WTC11 (cell line): ENCODE measurements at regions not wholly inside any gene's neighbourhood (a gene's known extent, or its start where the extent isn't known, plus 50 kb on each side); places are given as distances from the start of the nearest gene placed in this dataset.

Experiments
- ATAC-seq: fragments of 200-7000 bp; cut with Tn5 transposase; 2 replicates; pipeline ENCODE4 v1.10.0; 2021; ENCODE audit warnings: mild to moderate bottlenecking, moderate library complexity
- CTCF ChIA-PET: fragments of 300-600 bp; sonication (Branson Sonifier 250); formaldehyde crosslinking; loops from one replicate; lab custom pipeline; 2021; ENCODE audit warnings: antibody characterized with exemption; lab: Charles Lee
- POLR2A ChIA-PET: fragments of 350-600 bp; sonication (Branson Sonifier 250); formaldehyde crosslinking; loops from one replicate; lab custom pipeline; 2021; ENCODE audit warnings: antibody characterized with exemption; lab: Charles Lee
- DNase-seq: peaks from one replicate; pipeline ENCODE4 v3.0.0; 2021; ENCODE audit warnings: low spot score
- H3K27ac Mint-ChIP-seq: 2 replicates; pipeline ENCODE4 v1.8.0; 2021; ENCODE audit warnings: mixed read lengths
- H3K27me3 Mint-ChIP-seq: 2 replicates; pipeline ENCODE4 v1.8.0; 2021; ENCODE audit warnings: low read depth, mild to moderate bottlenecking, moderate library complexity, mixed read lengths
- H3K36me3 Mint-ChIP-seq: 2 replicates; pipeline ENCODE4 v1.8.0; 2021; ENCODE audit warnings: mixed read lengths
- H3K4me1 Mint-ChIP-seq: 2 replicates; pipeline ENCODE4 v1.8.0; 2022; ENCODE audit warnings: mixed read lengths
- H3K4me3 Mint-ChIP-seq: 2 replicates; pipeline ENCODE4 v1.8.0; 2021; ENCODE audit warnings: mild to moderate bottlenecking, moderate library complexity, mixed read lengths
- H3K9me3 Mint-ChIP-seq: 2 replicates; pipeline ENCODE4 v1.8.0; 2021; ENCODE audit warnings: mixed read lengths
- CBFB ChIP-seq: sonication (generic); formaldehyde crosslinking; IDR thresholded peaks from 2 replicates; pipeline ENCODE4 v1.8.1; 2022; ENCODE audit warnings: mild to moderate bottlenecking, low read depth, missing genetic modification reagents
- GRHL2 ChIP-seq: fragments of 250-450 bp; sonication (Bioruptor Pico); IDR thresholded peaks from 2 replicates; pipeline ENCODE4 v1.8.0; 2022; ENCODE audit warnings: mild to moderate bottlenecking, moderate library complexity; ENCODE audit not compliant: insufficient replicate concordance, severe bottlenecking
- JAZF1 ChIP-seq: fragments of 250-450 bp; sonication (Bioruptor Pico); IDR thresholded peaks from 2 replicates; pipeline ENCODE4 v1.9.0; 2021; ENCODE audit warnings: moderate library complexity, mild to moderate bottlenecking, inconsistent platforms
- NFATC4 ChIP-seq: fragments of 250-450 bp; sonication (Bioruptor Pico); IDR thresholded peaks from 2 replicates; pipeline ENCODE4 v1.9.0; 2021; ENCODE audit warnings: mild to moderate bottlenecking
- OVOL2 ChIP-seq: fragments of 250-450 bp; sonication (Bioruptor Pico); IDR thresholded peaks from 2 replicates; pipeline ENCODE4 v1.9.0; 2021; ENCODE audit warnings: mild to moderate bottlenecking, borderline replicate concordance
- PRRX2 ChIP-seq: fragments of 250-450 bp; sonication (Bioruptor Pico); IDR thresholded peaks from 2 replicates; pipeline ENCODE4 v1.8.0; 2021; ENCODE audit warnings: mild to moderate bottlenecking
- RELA ChIP-seq: sonication (generic); formaldehyde crosslinking; IDR thresholded peaks from 2 replicates; pipeline ENCODE4 v1.8.1; 2022; ENCODE audit warnings: missing genetic modification reagents, mild to moderate bottlenecking, borderline replicate concordance
- RORB ChIP-seq: fragments of 250-450 bp; sonication (Bioruptor Pico); IDR thresholded peaks from 2 replicates; pipeline ENCODE4 v1.9.0; 2021; ENCODE audit warnings: mild to moderate bottlenecking
- TEAD1 ChIP-seq: sonication (generic); formaldehyde crosslinking; IDR thresholded peaks from 2 replicates; pipeline ENCODE4 v1.8.0; 2022; ENCODE audit warnings: mild to moderate bottlenecking, missing genetic modification reagents
- TEAD4 ChIP-seq: sonication (generic); formaldehyde crosslinking; IDR thresholded peaks from 2 replicates; pipeline ENCODE4 v1.8.0; 2022; ENCODE audit warnings: mild to moderate bottlenecking, missing genetic modification reagents
- ZNF219 ChIP-seq: sonication (generic); formaldehyde crosslinking; IDR thresholded peaks from 2 replicates; pipeline ENCODE4 v1.8.0; 2023; ENCODE audit warnings: missing genetic modification reagents, mild to moderate bottlenecking, borderline replicate concordance
- ZNF232 ChIP-seq: sonication (generic); formaldehyde crosslinking; IDR thresholded peaks from 2 replicates; pipeline ENCODE4 v1.8.0; 2022; ENCODE audit warnings: mild to moderate bottlenecking, missing genetic modification reagents
- TF ChIP-seq, protein P1 (sequence below): sonication (generic); formaldehyde crosslinking; IDR thresholded peaks from 2 replicates; pipeline ENCODE4 v1.8.1; 2022; ENCODE audit warnings: missing genetic modification reagents, borderline replicate concordance
- TF ChIP-seq, protein P2 (sequence below): sonication (generic); formaldehyde crosslinking; IDR thresholded peaks from 2 replicates; pipeline ENCODE4 v1.8.0; 2022; ENCODE audit warnings: mild to moderate bottlenecking, missing genetic modification reagents
- TF ChIP-seq, protein P3 (sequence below): sonication (generic); formaldehyde crosslinking; IDR thresholded peaks from 2 replicates; pipeline ENCODE4 v1.8.0; 2022; ENCODE audit warnings: mild to moderate bottlenecking, missing genetic modification reagents
- TF ChIP-seq, protein P4 (sequence below): fragments of 200-600 bp; IDR thresholded peaks from 2 replicates; pipeline ENCODE4 v1.8.0; 2022; ENCODE audit warnings: antibody characterized with exemption
- TF ChIP-seq, protein P5 (sequence below): sonication (generic); formaldehyde crosslinking; IDR thresholded peaks from 2 replicates; pipeline ENCODE4 v1.8.0; 2022; ENCODE audit warnings: missing genetic modification reagents
- TF ChIP-seq, protein P6 (sequence below): fragments of 250-450 bp; sonication (Bioruptor Pico); conservative IDR thresholded peaks from 2 replicates; pipeline ENCODE4 v1.9.0; 2021; ENCODE audit warnings: mild to moderate bottlenecking
- TF ChIP-seq, protein P7 (sequence below): sonication (generic); formaldehyde crosslinking; IDR thresholded peaks from 2 replicates; pipeline ENCODE4 v1.8.1; 2022; ENCODE audit warnings: low read depth, mild to moderate bottlenecking, moderate library complexity, missing genetic modification reagents, borderline replicate concordance
- TF ChIP-seq, protein P8 (sequence below): fragments of 250-450 bp; sonication (Bioruptor Pico); IDR thresholded peaks from 2 replicates; pipeline ENCODE4 v1.9.0; 2021; ENCODE audit warnings: moderate library complexity, mild to moderate bottlenecking, inconsistent platforms, borderline replicate concordance
- TF ChIP-seq, protein P9 (sequence below): sonication (generic); formaldehyde crosslinking; IDR thresholded peaks from 2 replicates; pipeline ENCODE4 v1.8.1; 2022; ENCODE audit warnings: mild to moderate bottlenecking, moderate library complexity, missing genetic modification reagents

DNA sequence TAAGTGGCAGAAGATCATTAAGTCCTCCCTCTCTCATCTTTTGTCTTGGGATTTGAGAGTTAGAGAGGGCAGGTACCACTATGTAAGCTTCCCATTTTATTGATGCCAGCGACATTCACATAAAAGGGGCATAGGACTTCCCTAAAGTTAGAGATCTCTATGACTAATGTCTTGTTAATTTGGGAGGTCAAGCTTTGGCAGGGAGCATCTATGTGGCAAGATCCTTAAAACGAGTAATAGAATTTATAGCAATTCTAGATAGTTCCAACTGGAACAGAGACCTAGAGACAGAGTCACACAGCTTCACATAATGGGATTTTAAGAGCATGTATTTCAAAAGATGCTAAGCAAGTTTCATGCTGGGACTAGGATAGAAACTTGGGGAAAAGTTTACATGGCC lies 308.0 kb downstream of the MAP2K6 start (continued):
- TF ChIP-seq JAZF1 (CRISPR knock-in tag) (no peak), ZNF232 (CRISPR knock-in tag) (no peak), RORB (no peak)

DNA sequence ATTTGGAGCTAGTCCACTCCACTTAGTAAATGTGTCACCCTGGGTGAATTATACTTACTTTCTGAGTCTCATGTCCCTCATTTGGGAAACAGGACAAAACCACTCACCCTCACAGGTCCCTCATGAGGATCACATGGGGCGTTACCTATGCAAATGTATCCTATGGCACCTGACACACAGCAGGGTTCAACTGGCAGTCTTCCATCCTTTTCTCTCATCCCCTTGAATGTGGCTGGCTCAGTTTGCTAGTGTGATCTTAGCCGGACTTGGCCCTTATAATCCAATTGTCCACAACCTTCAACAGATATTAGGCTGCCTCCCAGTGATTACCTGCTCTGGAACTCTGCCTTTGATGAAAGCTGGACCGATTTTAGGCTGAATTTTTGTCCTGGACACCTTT lies 308.8 kb downstream of the MAP2K6 start:
- CTCF ChIA-PET: interaction anchor here (1.0 to 3.0 kb wide), 6 partner anchors 9 to 421 kb away, joined by 3 to 16 read pairs (median 6); no protein-coding TSS in a partner anchor
- no peaks in the 10 kb centered on the region for H3K9me3 Mint-ChIP-seq
- POLR2A ChIA-PET: no interaction called here
- no peak overlapping the region for H3K4me3 Mint-ChIP-seq
- no peak overlapping the region for H3K27ac Mint-ChIP-seq
- ATAC-seq: no peak; the same call in 1 of the 2 replicates
- no peaks in the 10 kb centered on the region for H3K36me3 Mint-ChIP-seq
- DNase-seq: no peak
- H3K4me1 Mint-ChIP-seq: peaks cover 4% of the 10 kb centered on the region
- TF ChIP-seq PRRX2 (CRISPR knock-in tag) (no peak), ZNF219 (CRISPR knock-in tag) (no peak), CBFB (CRISPR knock-in tag) (no peak), GRHL2 (no peak), NFATC4 (CRISPR knock-in tag) (no peak), RELA (CRISPR knock-in tag) (no peak), TEAD1 (CRISPR knock-in tag) (no peak), TEAD4 (CRISPR knock-in tag) (no peak), OVOL2 (CRISPR knock-in tag) (no peak), JAZF1 (CRISPR knock-in tag) (no peak)
- TF ChIP-seq, protein P1, sequence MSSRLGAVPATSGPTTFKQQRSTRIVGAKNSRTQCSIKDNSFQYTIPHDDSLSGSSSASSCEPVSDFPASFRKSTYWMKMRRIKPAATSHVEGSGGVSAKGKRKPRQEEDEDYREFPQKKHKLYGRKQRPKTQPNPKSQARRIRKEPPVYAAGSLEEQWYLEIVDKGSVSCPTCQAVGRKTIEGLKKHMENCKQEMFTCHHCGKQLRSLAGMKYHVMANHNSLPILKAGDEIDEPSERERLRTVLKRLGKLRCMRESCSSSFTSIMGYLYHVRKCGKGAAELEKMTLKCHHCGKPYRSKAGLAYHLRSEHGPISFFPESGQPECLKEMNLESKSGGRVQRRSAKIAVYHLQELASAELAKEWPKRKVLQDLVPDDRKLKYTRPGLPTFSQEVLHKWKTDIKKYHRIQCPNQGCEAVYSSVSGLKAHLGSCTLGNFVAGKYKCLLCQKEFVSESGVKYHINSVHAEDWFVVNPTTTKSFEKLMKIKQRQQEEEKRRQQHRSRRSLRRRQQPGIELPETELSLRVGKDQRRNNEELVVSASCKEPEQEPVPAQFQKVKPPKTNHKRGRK (CRISPR knock-in tag): no peak
- TF ChIP-seq, protein P2, sequence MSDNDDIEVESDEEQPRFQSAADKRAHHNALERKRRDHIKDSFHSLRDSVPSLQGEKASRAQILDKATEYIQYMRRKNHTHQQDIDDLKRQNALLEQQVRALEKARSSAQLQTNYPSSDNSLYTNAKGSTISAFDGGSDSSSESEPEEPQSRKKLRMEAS: no peak
- TF ChIP-seq, protein P3, sequence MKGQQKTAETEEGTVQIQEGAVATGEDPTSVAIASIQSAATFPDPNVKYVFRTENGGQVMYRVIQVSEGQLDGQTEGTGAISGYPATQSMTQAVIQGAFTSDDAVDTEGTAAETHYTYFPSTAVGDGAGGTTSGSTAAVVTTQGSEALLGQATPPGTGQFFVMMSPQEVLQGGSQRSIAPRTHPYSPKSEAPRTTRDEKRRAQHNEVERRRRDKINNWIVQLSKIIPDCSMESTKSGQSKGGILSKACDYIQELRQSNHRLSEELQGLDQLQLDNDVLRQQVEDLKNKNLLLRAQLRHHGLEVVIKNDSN (CRISPR knock-in tag): no peak
- TF ChIP-seq, protein P4, sequence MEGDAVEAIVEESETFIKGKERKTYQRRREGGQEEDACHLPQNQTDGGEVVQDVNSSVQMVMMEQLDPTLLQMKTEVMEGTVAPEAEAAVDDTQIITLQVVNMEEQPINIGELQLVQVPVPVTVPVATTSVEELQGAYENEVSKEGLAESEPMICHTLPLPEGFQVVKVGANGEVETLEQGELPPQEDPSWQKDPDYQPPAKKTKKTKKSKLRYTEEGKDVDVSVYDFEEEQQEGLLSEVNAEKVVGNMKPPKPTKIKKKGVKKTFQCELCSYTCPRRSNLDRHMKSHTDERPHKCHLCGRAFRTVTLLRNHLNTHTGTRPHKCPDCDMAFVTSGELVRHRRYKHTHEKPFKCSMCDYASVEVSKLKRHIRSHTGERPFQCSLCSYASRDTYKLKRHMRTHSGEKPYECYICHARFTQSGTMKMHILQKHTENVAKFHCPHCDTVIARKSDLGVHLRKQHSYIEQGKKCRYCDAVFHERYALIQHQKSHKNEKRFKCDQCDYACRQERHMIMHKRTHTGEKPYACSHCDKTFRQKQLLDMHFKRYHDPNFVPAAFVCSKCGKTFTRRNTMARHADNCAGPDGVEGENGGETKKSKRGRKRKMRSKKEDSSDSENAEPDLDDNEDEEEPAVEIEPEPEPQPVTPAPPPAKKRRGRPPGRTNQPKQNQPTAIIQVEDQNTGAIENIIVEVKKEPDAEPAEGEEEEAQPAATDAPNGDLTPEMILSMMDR: no peak
- TF ChIP-seq, protein P5, sequence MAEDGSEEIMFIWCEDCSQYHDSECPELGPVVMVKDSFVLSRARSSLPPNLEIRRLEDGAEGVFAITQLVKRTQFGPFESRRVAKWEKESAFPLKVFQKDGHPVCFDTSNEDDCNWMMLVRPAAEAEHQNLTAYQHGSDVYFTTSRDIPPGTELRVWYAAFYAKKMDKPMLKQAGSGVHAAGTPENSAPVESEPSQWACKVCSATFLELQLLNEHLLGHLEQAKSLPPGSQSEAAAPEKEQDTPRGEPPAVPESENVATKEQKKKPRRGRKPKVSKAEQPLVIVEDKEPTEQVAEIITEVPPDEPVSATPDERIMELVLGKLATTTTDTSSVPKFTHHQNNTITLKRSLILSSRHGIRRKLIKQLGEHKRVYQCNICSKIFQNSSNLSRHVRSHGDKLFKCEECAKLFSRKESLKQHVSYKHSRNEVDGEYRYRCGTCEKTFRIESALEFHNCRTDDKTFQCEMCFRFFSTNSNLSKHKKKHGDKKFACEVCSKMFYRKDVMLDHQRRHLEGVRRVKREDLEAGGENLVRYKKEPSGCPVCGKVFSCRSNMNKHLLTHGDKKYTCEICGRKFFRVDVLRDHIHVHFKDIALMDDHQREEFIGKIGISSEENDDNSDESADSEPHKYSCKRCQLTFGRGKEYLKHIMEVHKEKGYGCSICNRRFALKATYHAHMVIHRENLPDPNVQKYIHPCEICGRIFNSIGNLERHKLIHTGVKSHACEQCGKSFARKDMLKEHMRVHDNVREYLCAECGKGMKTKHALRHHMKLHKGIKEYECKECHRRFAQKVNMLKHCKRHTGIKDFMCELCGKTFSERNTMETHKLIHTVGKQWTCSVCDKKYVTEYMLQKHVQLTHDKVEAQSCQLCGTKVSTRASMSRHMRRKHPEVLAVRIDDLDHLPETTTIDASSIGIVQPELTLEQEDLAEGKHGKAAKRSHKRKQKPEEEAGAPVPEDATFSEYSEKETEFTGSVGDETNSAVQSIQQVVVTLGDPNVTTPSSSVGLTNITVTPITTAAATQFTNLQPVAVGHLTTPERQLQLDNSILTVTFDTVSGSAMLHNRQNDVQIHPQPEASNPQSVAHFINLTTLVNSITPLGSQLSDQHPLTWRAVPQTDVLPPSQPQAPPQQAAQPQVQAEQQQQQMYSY (CRISPR knock-in tag): no peak
- TF ChIP-seq, protein P6, sequence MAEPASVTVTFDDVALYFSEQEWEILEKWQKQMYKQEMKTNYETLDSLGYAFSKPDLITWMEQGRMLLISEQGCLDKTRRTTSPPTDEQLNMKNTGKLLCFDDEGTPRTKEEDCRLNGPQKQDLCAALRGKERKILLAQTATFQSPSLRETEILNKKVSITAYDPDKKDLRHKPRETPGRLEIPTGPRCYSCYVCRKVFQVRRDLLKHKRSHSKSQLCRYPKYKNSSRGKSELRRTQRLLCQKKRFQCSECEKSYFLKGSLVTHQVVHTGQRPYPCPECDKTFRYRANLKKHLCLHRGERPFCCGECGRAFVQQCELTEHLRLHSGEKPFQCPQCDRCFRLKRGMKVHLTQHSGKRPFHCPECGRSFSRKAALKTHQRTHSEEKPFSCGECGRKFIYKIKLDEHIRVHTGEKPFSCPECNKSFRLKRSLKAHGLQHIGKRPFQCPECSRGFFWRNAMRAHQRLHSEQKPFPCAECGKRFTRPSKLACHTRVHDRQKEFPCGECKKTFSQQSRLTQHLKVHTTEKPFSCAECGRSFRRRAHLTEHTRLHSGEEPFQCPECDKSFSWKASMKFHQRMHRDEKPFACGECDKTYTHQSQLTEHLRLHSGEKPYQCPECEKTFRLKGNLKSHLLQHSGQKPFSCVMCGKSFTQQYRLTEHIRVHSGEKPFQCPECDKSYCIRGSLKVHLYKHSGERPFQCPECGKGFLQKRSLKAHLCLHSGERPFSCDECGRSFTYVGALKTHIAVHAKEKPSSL (CRISPR knock-in tag): no peak
- TF ChIP-seq, protein P7, sequence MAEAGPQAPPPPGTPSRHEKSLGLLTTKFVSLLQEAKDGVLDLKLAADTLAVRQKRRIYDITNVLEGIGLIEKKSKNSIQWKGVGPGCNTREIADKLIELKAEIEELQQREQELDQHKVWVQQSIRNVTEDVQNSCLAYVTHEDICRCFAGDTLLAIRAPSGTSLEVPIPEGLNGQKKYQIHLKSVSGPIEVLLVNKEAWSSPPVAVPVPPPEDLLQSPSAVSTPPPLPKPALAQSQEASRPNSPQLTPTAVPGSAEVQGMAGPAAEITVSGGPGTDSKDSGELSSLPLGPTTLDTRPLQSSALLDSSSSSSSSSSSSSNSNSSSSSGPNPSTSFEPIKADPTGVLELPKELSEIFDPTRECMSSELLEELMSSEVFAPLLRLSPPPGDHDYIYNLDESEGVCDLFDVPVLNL (CRISPR knock-in tag): no peak
- TF ChIP-seq, protein P8, sequence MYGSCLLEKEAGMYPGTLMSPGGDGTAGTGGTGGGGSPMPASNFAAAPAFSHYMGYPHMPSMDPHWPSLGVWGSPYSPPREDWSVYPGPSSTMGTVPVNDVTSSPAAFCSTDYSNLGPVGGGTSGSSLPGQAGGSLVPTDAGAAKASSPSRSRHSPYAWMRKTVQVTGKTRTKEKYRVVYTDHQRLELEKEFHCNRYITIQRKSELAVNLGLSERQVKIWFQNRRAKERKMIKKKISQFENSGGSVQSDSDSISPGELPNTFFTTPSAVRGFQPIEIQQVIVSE (CRISPR knock-in tag): no peak
- TF ChIP-seq, protein P9, sequence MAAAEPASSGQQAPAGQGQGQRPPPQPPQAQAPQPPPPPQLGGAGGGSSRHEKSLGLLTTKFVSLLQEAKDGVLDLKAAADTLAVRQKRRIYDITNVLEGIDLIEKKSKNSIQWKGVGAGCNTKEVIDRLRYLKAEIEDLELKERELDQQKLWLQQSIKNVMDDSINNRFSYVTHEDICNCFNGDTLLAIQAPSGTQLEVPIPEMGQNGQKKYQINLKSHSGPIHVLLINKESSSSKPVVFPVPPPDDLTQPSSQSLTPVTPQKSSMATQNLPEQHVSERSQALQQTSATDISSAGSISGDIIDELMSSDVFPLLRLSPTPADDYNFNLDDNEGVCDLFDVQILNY: no peak
- H3K27me3 Mint-ChIP-seq: no peaks in the 10 kb centered on the region
